DMS114 treated with DMSO at 0.1 percent for 48 hours (cell line): ENCODE measurements at regions not wholly inside any gene's neighbourhood (a gene's known extent, or its start where the extent isn't known, plus 50 kb on each side); places are given as distances from the start of the nearest gene placed in this dataset.

ENCODE experiments used
- DNase-seq: peaks from one replicate; lab custom pipeline; 2025; ENCODE audit not compliant: unreplicated experiment; lab: John Stamatoyannopoulos, UW

DNA sequence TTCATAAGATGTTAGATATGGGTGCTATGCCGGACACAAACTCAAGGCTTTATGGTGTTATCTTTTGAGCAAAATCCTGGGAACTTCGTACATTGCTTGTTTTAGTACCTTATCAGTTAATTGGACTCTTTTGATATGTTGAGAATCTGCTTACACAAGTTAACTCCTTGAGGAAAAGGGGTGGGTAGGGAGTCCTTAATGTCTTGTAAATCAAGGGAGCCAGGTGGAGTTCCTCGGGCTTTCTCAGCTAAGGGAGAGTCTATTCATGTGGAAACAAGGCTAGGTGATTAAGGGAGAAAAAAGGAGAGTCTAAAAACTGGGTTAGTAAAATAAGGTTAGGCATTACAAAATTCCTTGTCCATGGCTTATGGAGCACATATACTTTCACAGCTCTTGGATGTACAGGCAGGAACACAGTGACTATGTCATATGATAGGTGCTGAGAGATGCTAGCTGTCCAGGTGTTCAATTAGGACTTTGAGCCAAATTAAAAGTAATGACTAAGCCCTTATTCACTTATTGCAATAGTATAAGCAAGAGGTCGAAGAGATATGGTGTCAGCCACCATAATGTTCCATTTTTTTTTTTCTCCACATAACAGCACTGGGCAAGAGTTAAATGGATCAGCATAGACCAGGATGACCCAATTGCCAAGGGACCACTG is 59.5 kb upstream of the DYNAP start:
- no peak for DNase-seq

GRCh38 chr18:54532222-54532621 is 58.8 kb upstream of the DYNAP start:
- no peak for DNase-seq

DNA sequence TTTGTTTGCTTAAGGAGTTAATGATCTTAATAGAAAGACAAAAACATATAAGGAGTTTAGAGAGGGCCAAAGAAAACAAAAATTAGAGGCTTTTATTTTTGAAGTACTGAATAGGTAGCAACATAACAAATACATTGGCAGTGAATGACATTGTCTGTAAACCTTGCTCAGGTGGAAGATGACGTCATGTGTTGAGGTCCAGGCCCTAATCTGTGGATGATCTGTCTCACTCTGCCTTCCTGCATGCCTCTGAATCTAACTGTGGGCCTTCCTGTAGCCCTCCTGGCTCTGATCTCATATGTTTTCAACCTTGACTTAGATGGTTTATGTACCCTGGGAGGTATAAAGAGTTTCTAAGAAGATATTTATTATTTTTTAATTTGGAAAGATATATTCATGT is 58.1 kb upstream of the DYNAP start:
- DNase-seq = no peak
